Ovary (tissue), 7 donors: ENCODE measurements at regions not wholly inside any gene's neighbourhood (a gene's known extent, or its start where the extent isn't known, plus 50 kb on each side); places are given as distances from the start of the nearest gene placed in this dataset.
A peak's percentile ranks its signal among the peaks of the same experiment; 100 is the strongest.

Experiments used
- DNase-seq, 5 donors: peaks; one replicate each; pipeline ENCODE4 v3.0.0-alpha.2; 2019 to 2020
- H3K27ac ChIP-seq, 2 donors: fragments of 200-600 bp; one replicate each; pipeline versions ENCODE4 v1.5.1 to v1.8.0; 2019 to 2022
- H3K27me3 ChIP-seq: fragments of 200-600 bp; one replicate; pipeline ENCODE4 v1.8.0; 2022
- H3K36me3 ChIP-seq: fragments of 200-600 bp; sonication (generic); one replicate; pipeline ENCODE4 v1.5.1; 2019
- H3K4me1 ChIP-seq: one replicate; pipeline ENCODE4 v1.8.1; 2013; ENCODE audit warnings: mild to moderate bottlenecking, moderate library complexity; ENCODE audit not compliant: insufficient read depth
- H3K4me3 ChIP-seq: fragments of 200-600 bp; sonication (generic); one replicate; pipeline ENCODE4 v1.5.1; 2017
- H3K9me3 ChIP-seq, 2 donors: fragments of 200-600 bp in 1 of 2; sonication (generic) in 1 of 2; one replicate each; pipeline versions ENCODE4 v1.5.1 to v1.8.1; 2013 to 2019; ENCODE audit warnings: mild to moderate bottlenecking in 1 of 2, moderate library complexity in 1 of 2
- CTCF ChIP-seq, 3 donors: fragments of 450-650 bp in 2 of 3; fragments of 200-600 bp in 1 of 3; IDR thresholded peaks; one replicate each; pipeline versions ENCODE4 v1.5.1 to v1.8.0; 2016 to 2022; ENCODE audit warnings: antibody characterized with exemption in 3 of 3, mild to moderate bottlenecking in 1 of 3
- EP300 ChIP-seq: sonication (generic); formaldehyde crosslinking; IDR thresholded peaks from one replicate; pipeline ENCODE4 v1.6.1; 2017; ENCODE audit warnings: antibody characterized with exemption
- POLR2A ChIP-seq: fragments of 450-650 bp; IDR thresholded peaks from one replicate; pipeline ENCODE4 v1.6.1; 2017; ENCODE audit warnings: antibody characterized with exemption, mild to moderate bottlenecking, moderate library complexity
- WGBS, 3 donors: extraction: QIAGEN DNeasy Blood & Tissue Kit in 1 of 3; methylation state at CpG; one replicate each; pipeline versions ENCODE4 v1.1.5 to v1.1.7; 2013 to 2017; 5-methylcytosine and 5-hydroxymethylcytosine counted together
- intact Hi-C, 4 donors: fragments of 100-400 bp; cut with DNase I; formaldehyde crosslinking; loops; one replicate each; pipeline versions ENCODE4 v1.11.0 to v1.15.1; 2022 to 2023
- donor health status: DM: no; HTN: no; CAD: no; lungs with moderate emphysema.
- donor health status: DM: no; HTN: no; CAD: no.
- donor health status: Bipolar disorder and iron deficiency.
- donor health status: DM: no; HTN: no; CAD: no.
- donor health status: DM: yes; HTN: yes; CAD: no.

GRCh38 chr2:46839045-46839444 lies 76.6 kb downstream of the MCFD2 start:
- no peak for TF ChIP-seq POLR2A
- no peak for TF ChIP-seq EP300
- TF ChIP-seq CTCF (IDR thresholded peaks at IDR 0.05), result no peak
- WGBS, 3 donors, result 57 to 86% (median 57%) methylated on average over 3 of the region's 3 CpGs
- Histone ChIP-seq H3K36me3 (no peaks in the 10 kb centered on the region), H3K4me3 (no peak overlapping the region), H3K27me3 (no peaks in the 10 kb centered on the region), H3K4me1 (no peaks in the 10 kb centered on the region), H3K27ac (no peak overlapping the region), H3K9me3 (no peaks in the 10 kb centered on the region)
- intact Hi-C loops, result no loop called here
- DNase-seq, result peak in 2 of 5 donors; percentile 4 to 18

DNA sequence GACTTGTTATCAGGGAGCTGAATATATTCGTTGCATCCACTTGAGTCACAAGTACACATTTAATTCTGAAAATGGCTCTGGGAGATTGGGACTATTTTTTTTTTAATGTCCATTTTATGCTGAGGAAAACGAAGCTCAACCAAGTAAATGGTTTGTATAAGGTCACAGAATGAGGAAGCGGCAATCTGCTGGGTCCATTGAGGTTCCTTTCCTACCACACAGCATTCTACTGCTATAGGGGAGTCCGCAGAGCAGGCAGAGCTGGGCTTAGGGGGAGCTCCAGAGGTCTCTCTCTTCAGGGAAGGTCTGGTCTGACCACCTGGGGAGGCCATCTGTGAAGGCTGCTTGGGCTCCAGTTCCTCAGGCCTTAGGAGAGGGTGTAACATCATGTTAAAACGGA lies 77.9 kb downstream of the MCFD2 start:
- Histone ChIP-seq H3K9me3 (no peaks in the 10 kb centered on the region), H3K4me1 (no peaks in the 10 kb centered on the region), H3K36me3 (no peaks in the 10 kb centered on the region), H3K27me3 (no peaks in the 10 kb centered on the region), H3K4me3 (no peak overlapping the region), H3K27ac (no peak overlapping the region)
- DNase-seq, result peak in 2 of 5 donors; percentile 7 to 11
- TF ChIP-seq CTCF (IDR thresholded peaks at IDR 0.05) (no peak), EP300 (no peak), POLR2A (no peak)
- intact Hi-C loops, result no loop called here
- WGBS, 3 donors, result 92 to 96% (median 96%) methylated on average over 5 of the region's 5 CpGs

GRCh38 chr2:46837112-46837454 lies 78.5 kb downstream of the MCFD2 start:
- H3K36me3 ChIP-seq, result no peaks in the 10 kb centered on the region
- no peaks in the 10 kb centered on the region for H3K27me3 ChIP-seq
- 83 to 92% (median 91%) methylated on average over 10 of the region's 10 CpGs for WGBS, 3 donors
- H3K4me1 ChIP-seq, result no peaks in the 10 kb centered on the region
- H3K4me3 ChIP-seq, result no peak overlapping the region
- H3K9me3 ChIP-seq, result no peaks in the 10 kb centered on the region
- peak in 2 of 5 donors; percentile 9 to 23 for DNase-seq
- TF ChIP-seq EP300, result no peak
- TF ChIP-seq CTCF (IDR thresholded peaks at IDR 0.05), result no peak
- no peak for TF ChIP-seq POLR2A
- H3K27ac ChIP-seq, result no peak overlapping the region
- intact Hi-C loops, result no loop called here

- no peak for TF ChIP-seq CTCF (IDR thresholded peaks at IDR 0.05)
- TF ChIP-seq POLR2A, result no peak
- no peak for TF ChIP-seq EP300
- Histone ChIP-seq H3K36me3 (no peaks in the 10 kb centered on the region), H3K4me3 (no peak overlapping the region), H3K9me3 (no peaks in the 10 kb centered on the region), H3K4me1 (no peaks in the 10 kb centered on the region), H3K27ac (no peak overlapping the region), H3K27me3 (no peaks in the 10 kb centered on the region)
- 62 to 65% (median 65%) methylated on average over 12 of the region's 12 CpGs for WGBS, 3 donors
- DNase-seq, result peak in 2 of 5 donors; percentile 27 to 49
- intact Hi-C loops, result no loop called here
Observed at GRCh38 chr2:46836295-46837111, 79.1 kb downstream of the MCFD2 start.
